A549 (cell line): ENCODE measurements at regions not wholly inside any gene's neighbourhood (a gene's known extent, or its start where the extent isn't known, plus 50 kb on each side); places are given as distances from the start of the nearest gene placed in this dataset.

Experiments used
- FOSB ChIP-seq: fragments of 250-450 bp; sonication (Bioruptor Pico); IDR thresholded peaks from 2 replicates; pipeline ENCODE4 v1.5.0; 2020; ENCODE audit warnings: mild to moderate bottlenecking, moderate library complexity
- HDAC2 ChIP-seq: fragments of 200-600 bp; sonication (generic); IDR thresholded peaks from 2 replicates; pipeline ENCODE4 v1.6.1; 2016
- JUNB ChIP-seq: fragments of >200 bp; sonication (Bioruptor Twin); formaldehyde crosslinking; IDR thresholded peaks from 2 replicates; pipeline ENCODE4 v1.6.1; 2016
- KDM1A ChIP-seq: fragments of 200-600 bp; sonication (generic); IDR thresholded peaks from 2 replicates; pipeline ENCODE4 v1.6.1; 2016; ENCODE audit warnings: low read depth, mild to moderate bottlenecking
- MAZ ChIP-seq: fragments of 150-350 bp; IDR thresholded peaks from 2 replicates; pipeline ENCODE4 v1.6.1; 2014; ENCODE audit warnings: antibody characterized with exemption, low read depth, low read length, borderline replicate concordance
- NFE2L2 ChIP-seq: fragments of 150-350 bp; conservative IDR thresholded peaks from 2 replicates; pipeline ENCODE4 v1.6.1; 2014; ENCODE audit warnings: low read length
- POLR2A ChIP-seq: IDR thresholded peaks from 2 replicates; pipeline ENCODE4 v1.6.1; 2012; ENCODE audit warnings: mild to moderate bottlenecking, low read length
- POLR2AphosphoS2 ChIP-seq: conservative IDR thresholded peaks from 2 replicates; pipeline ENCODE4 v1.6.1; 2012; ENCODE audit warnings: low read length, improper control_type of control experiment, inconsistent platforms
- TF ChIP-seq, protein P1 (sequence below): fragments of >200 bp; sonication (Bioruptor Twin); formaldehyde crosslinking; IDR thresholded peaks from 3 replicates; pipeline ENCODE4 v1.5.1; 2016

DNA sequence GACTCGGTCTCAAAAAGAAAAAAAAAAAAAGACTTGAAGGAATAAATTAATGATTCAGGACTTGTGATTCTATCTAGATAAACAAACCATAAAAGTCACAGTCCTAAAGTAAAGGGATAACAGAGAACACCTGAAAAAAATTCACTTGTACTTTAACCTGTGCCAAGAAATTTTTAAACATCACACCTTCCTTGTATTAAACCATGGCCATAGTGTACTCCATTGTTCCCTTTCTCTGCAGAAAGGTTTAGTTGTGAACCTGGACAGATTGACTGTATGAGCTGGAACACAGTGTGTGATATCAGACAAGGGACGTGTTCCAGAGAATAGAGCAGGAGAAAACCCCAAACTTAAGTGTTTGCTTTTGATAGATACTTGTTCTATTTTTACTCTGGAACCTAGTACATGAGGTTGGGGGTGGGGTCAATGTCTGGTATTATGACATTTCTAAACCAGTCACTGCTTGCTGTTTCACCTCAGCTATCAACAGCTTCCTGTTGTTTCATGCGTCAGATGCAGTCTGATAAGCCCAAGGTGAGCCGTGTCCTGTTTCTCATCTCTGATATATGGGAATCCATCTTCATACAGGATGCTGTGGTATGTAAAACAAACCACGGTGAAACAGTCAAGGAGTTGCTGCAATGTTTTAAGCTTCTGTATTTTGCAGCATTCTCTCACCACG lies 62.5 kb upstream of the ITGA1 start:
- TF ChIP-seq KDM1A (no peak), POLR2A (no peak), FOSB (CRISPR knock-in tag) (no peak), NFE2L2 (no peak), POLR2AphosphoS2 (no peak), MAZ (no peak), HDAC2 (no peak), JUNB (no peak)
- TF ChIP-seq, protein P1, sequence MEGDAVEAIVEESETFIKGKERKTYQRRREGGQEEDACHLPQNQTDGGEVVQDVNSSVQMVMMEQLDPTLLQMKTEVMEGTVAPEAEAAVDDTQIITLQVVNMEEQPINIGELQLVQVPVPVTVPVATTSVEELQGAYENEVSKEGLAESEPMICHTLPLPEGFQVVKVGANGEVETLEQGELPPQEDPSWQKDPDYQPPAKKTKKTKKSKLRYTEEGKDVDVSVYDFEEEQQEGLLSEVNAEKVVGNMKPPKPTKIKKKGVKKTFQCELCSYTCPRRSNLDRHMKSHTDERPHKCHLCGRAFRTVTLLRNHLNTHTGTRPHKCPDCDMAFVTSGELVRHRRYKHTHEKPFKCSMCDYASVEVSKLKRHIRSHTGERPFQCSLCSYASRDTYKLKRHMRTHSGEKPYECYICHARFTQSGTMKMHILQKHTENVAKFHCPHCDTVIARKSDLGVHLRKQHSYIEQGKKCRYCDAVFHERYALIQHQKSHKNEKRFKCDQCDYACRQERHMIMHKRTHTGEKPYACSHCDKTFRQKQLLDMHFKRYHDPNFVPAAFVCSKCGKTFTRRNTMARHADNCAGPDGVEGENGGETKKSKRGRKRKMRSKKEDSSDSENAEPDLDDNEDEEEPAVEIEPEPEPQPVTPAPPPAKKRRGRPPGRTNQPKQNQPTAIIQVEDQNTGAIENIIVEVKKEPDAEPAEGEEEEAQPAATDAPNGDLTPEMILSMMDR = no peak
